HG03520 (cell line): ENCODE measurements at regions not wholly inside any gene's neighbourhood (a gene's known extent, or its start where the extent isn't known, plus 50 kb on each side); places are given as distances from the start of the nearest gene placed in this dataset.

Source experiments
- ATAC-seq: cut with Tn5 transposase; IDR thresholded peaks from one replicate; pipeline ENCODE4 v1.9.1; 2021; ENCODE audit warnings: mild to moderate bottlenecking, moderate library complexity; ENCODE audit not compliant: unreplicated experiment

GRCh38 chr6:14934013-14934412, 311.9 kb upstream of the JARID2 start:
- ATAC-seq, result no peak

- no peak for ATAC-seq
These were observed 311.0 kb upstream of the JARID2 start for GRCh38 chr6:14934844-14935243.

- ATAC-seq, result no peak
These were observed 309.0 kb upstream of the JARID2 start for GRCh38 chr6:14936861-14937260.

GRCh38 chr6:14943116-14943515, 302.8 kb upstream of the JARID2 start:
- ATAC-seq, result no peak

GRCh38 chr6:14944593-14944992, 301.3 kb upstream of the JARID2 start:
- no peak for ATAC-seq

- no peak for ATAC-seq
These were observed 300.2 kb upstream of the JARID2 start for GRCh38 chr6:14945461-14946185.

- no peak for ATAC-seq
These were observed 299.1 kb upstream of the JARID2 start for GRCh38 chr6:14946753-14947152.

GRCh38 chr6:14948586-14949245, 297.2 kb upstream of the JARID2 start:
- no peak for ATAC-seq

GRCh38 chr6:14950103-14950969, 295.5 kb upstream of the JARID2 start:
- ATAC-seq, result no peak

- no peak for ATAC-seq
These were observed 294.9 kb upstream of the JARID2 start for GRCh38 chr6:14950970-14951276.

GRCh38 chr6:14951704-14952103, 294.2 kb upstream of the JARID2 start:
- no peak for ATAC-seq

GRCh38 chr6:14953836-14954235, 292.0 kb upstream of the JARID2 start:
- ATAC-seq, result no peak

GRCh38 chr6:14957355-14958059, 288.4 kb upstream of the JARID2 start:
- no peak for ATAC-seq

- ATAC-seq, result no peak
These were observed 286.5 kb upstream of the JARID2 start for GRCh38 chr6:14959324-14959885.

GRCh38 chr6:14964556-14965270, 281.2 kb upstream of the JARID2 start:
- no peak for ATAC-seq

- no peak for ATAC-seq
These were observed 280.3 kb upstream of the JARID2 start for GRCh38 chr6:14965424-14966075.

- ATAC-seq, result no peak
These were observed 279.6 kb upstream of the JARID2 start for GRCh38 chr6:14966096-14966905.

GRCh38 chr6:14966906-14967711, 278.8 kb upstream of the JARID2 start:
- no peak for ATAC-seq
